ENCODE measurements at regions not wholly inside any gene's neighbourhood (a gene's known extent, or its start where the extent isn't known, plus 50 kb on each side); places are given as distances from the start of the nearest gene placed in this dataset.

DNA sequence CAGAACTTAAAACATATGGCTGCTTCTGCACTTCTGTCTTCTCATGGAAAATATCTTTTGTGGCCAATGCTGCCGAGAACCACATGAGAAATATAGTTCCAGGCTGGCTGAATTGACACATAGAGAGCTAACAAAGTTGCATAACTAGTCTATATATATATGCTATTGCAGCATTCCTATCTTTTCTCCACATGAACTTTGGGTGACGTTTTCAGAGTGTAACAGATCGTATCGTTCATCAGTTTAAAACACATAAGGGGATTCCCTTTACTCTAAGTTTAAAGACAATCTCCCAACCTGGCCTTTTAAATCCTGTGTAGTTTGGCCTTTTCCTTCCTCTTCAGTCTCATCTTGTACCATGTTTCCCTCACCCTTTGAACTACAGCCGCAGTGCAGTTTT, 394.2 kb upstream of the CBLB start:
- no peak for TF ChIP-seq POLR2AphosphoS5 (IDR thresholded peaks at IDR 0.05; ENCODE audit: low read depth, low read length)
- no peak for TF ChIP-seq POLR2A (IDR thresholded peaks at IDR 0.05; ENCODE audit: low read depth, low read length)

All from GM12892 (cell line).